Glutamatergic neuron (in vitro differentiated cells): ENCODE measurements at regions not wholly inside any gene's neighbourhood (a gene's known extent, or its start where the extent isn't known, plus 50 kb on each side); places are given as distances from the start of the nearest gene placed in this dataset.

Experiments
- DNase-seq: peaks from one replicate; pipeline ENCODE4 v3.0.0; 2022
- H3K27ac Mint-ChIP-seq: one replicate; pipeline ENCODE4 v1.8.0; 2020; ENCODE audit warnings: mild to moderate bottlenecking, mixed read lengths, inconsistent platforms; ENCODE audit not compliant: unreplicated experiment
- H3K27me3 Mint-ChIP-seq: one replicate; pipeline ENCODE4 v1.8.0; 2020; ENCODE audit warnings: mild to moderate bottlenecking, moderate library complexity, mixed read lengths, inconsistent platforms; ENCODE audit not compliant: unreplicated experiment
- H3K36me3 Mint-ChIP-seq: one replicate; pipeline ENCODE4 v1.8.0; 2020; ENCODE audit warnings: mild to moderate bottlenecking, mixed read lengths, inconsistent platforms; ENCODE audit not compliant: unreplicated experiment
- H3K4me1 Mint-ChIP-seq: one replicate; pipeline ENCODE4 v1.8.0; 2020; ENCODE audit warnings: mild to moderate bottlenecking, low read depth, mixed read lengths, inconsistent platforms; ENCODE audit not compliant: unreplicated experiment
- H3K4me3 Mint-ChIP-seq: one replicate; pipeline ENCODE4 v1.8.0; 2020; ENCODE audit warnings: mild to moderate bottlenecking, mixed read lengths, inconsistent platforms; ENCODE audit not compliant: unreplicated experiment
- H3K9me3 Mint-ChIP-seq: one replicate; pipeline ENCODE4 v1.8.0; 2020; ENCODE audit warnings: mild to moderate bottlenecking, moderate library complexity, mixed read lengths, inconsistent platforms; ENCODE audit not compliant: unreplicated experiment
- CTCF ChIP-seq: fragments of 200-600 bp; sonication (generic); IDR thresholded peaks from one replicate; pipeline ENCODE4 v1.5.0; 2021; ENCODE audit not compliant: partially characterized antibody, unreplicated experiment

GRCh38 chr12:115543269-115543668, 734.2 kb downstream of the MED13L start:
- no peaks in the 10 kb centered on the region for H3K9me3 Mint-ChIP-seq
- no peak overlapping the region for H3K4me3 Mint-ChIP-seq
- no peaks in the 10 kb centered on the region for H3K27me3 Mint-ChIP-seq
- H3K4me1 Mint-ChIP-seq: no peaks in the 10 kb centered on the region
- TF ChIP-seq CTCF: no peak
- DNase-seq: no peak
- H3K36me3 Mint-ChIP-seq: no peaks in the 10 kb centered on the region
- no peak overlapping the region for H3K27ac Mint-ChIP-seq

GRCh38 chr12:115542656-115543055, 734.8 kb downstream of the MED13L start:
- Mint-ChIP-seq H3K9me3 (no peaks in the 10 kb centered on the region), H3K27me3 (no peaks in the 10 kb centered on the region), H3K4me1 (no peaks in the 10 kb centered on the region), H3K27ac (no peak overlapping the region), H3K4me3 (no peak overlapping the region), H3K36me3 (no peaks in the 10 kb centered on the region)
- DNase-seq: no peak
- no peak for TF ChIP-seq CTCF

GRCh38 chr12:115541891-115542421, 735.5 kb downstream of the MED13L start:
- H3K27me3 Mint-ChIP-seq: no peaks in the 10 kb centered on the region
- DNase-seq: no peak

GRCh38 chr12:115528466-115528865, 749.0 kb downstream of the MED13L start:
- DNase-seq: no peak
- no peak for TF ChIP-seq CTCF
- no peaks in the 10 kb centered on the region for H3K4me1 Mint-ChIP-seq
- H3K27ac Mint-ChIP-seq: no peak overlapping the region
- H3K36me3 Mint-ChIP-seq: no peaks in the 10 kb centered on the region
- no peaks in the 10 kb centered on the region for H3K27me3 Mint-ChIP-seq
- H3K4me3 Mint-ChIP-seq: no peak overlapping the region
- H3K9me3 Mint-ChIP-seq: no peaks in the 10 kb centered on the region

More at GRCh38 chr12:115541891-115542421, 735.5 kb downstream of the MED13L start:
- Mint-ChIP-seq H3K9me3 (no peaks in the 10 kb centered on the region), H3K27ac (no peak overlapping the region), H3K4me1 (no peaks in the 10 kb centered on the region), H3K36me3 (no peaks in the 10 kb centered on the region), H3K4me3 (no peak overlapping the region)
- no peak for TF ChIP-seq CTCF

GRCh38 chr12:115521771-115522409, 755.6 kb downstream of the MED13L start:
- no peak overlapping the region for H3K4me3 Mint-ChIP-seq
- TF ChIP-seq CTCF: no peak
- H3K4me1 Mint-ChIP-seq: no peaks in the 10 kb centered on the region
- no peaks in the 10 kb centered on the region for H3K9me3 Mint-ChIP-seq
- DNase-seq: no peak
- no peak overlapping the region for H3K27ac Mint-ChIP-seq
- H3K36me3 Mint-ChIP-seq: no peaks in the 10 kb centered on the region
- H3K27me3 Mint-ChIP-seq: no peaks in the 10 kb centered on the region
